AG04449 (cell line): ENCODE measurements at regions not wholly inside any gene's neighbourhood (a gene's known extent, or its start where the extent isn't known, plus 50 kb on each side); places are given as distances from the start of the nearest gene placed in this dataset.

Experiments
- CTCF ChIA-PET: fragments of 350-600 bp; formaldehyde crosslinking; extraction: SDS; loops from one replicate; lab custom pipeline; 2021; ENCODE audit warnings: antibody characterized with exemption; lab: Yijun Ruan, JAX
- POLR2A ChIA-PET: fragments of 400-600, 350-600 bp; formaldehyde crosslinking; extraction: SDS; loops from one replicate; lab custom pipeline; 2020; ENCODE audit warnings: antibody characterized with exemption, inconsistent platforms; lab: Yijun Ruan, JAX
- DNase-seq: peaks from one replicate; pipeline ENCODE4 v3.0.0-alpha.2; 2010; ENCODE audit warnings: low read depth, low spot score
- H3K4me3 ChIP-seq: 2 replicates; pipeline ENCODE4 v1.5.1; 2011; ENCODE audit warnings: low read depth, mild to moderate bottlenecking, control low read depth, low read length
- CTCF ChIP-seq: IDR thresholded peaks from one replicate; pipeline ENCODE4 v1.5.1; 2011; ENCODE audit warnings: mild to moderate bottlenecking, moderate library complexity, low read length, control low read depth, inconsistent platforms; ENCODE audit not compliant: insufficient read depth; ENCODE audit errors: missing control alignments

GRCh38 chr7:125126376-125126775, 196.8 kb upstream of the POT1 start:
- CTCF ChIA-PET: no interaction called here
- POLR2A ChIA-PET: no interaction called here
- DNase-seq: no peak
- no peak overlapping the region for H3K4me3 ChIP-seq
- TF ChIP-seq CTCF: no peak

GRCh38 chr7:125125315-125125714, 195.7 kb upstream of the POT1 start:
- H3K4me3 ChIP-seq: no peak overlapping the region
- no peak for TF ChIP-seq CTCF
- DNase-seq: no peak
- POLR2A ChIA-PET: no interaction called here
- CTCF ChIA-PET: no interaction called here

GRCh38 chr7:125122173-125122572, 192.5 kb upstream of the POT1 start:
- DNase-seq: no peak
- no peak overlapping the region for H3K4me3 ChIP-seq
- ChIA-PET CTCF (no interaction called here), POLR2A (no interaction called here)
- no peak for TF ChIP-seq CTCF

GRCh38 chr7:125119559-125120115, 190.0 kb upstream of the POT1 start:
- TF ChIP-seq CTCF: no peak
- ChIA-PET POLR2A (no interaction called here), CTCF (no interaction called here)
- DNase-seq: no peak
- no peak overlapping the region for H3K4me3 ChIP-seq

GRCh38 chr7:125118444-125118843, 188.8 kb upstream of the POT1 start:
- CTCF ChIA-PET: no interaction called here
- POLR2A ChIA-PET: no interaction called here
- no peak for TF ChIP-seq CTCF
- H3K4me3 ChIP-seq: no peak overlapping the region
- no peak for DNase-seq

GRCh38 chr7:125112850-125113249, 183.2 kb upstream of the POT1 start:
- no peak for DNase-seq
- no peak overlapping the region for H3K4me3 ChIP-seq
- TF ChIP-seq CTCF: no peak
- ChIA-PET CTCF (no interaction called here), POLR2A (no interaction called here)
